ES-I3 (cell line): ENCODE measurements at regions not wholly inside any gene's neighbourhood (a gene's known extent, or its start where the extent isn't known, plus 50 kb on each side); places are given as distances from the start of the nearest gene placed in this dataset.
A peak's percentile ranks its signal among the peaks of the same experiment; 100 is the strongest.
"Not testable (repeated sequence)": the region's sequence is repeated elsewhere in the genome, so short reads cannot be mapped to it uniquely, and the experiment has no call there.

Experiments used
- H3K36me3 ChIP-seq: 2 replicates; pipeline ENCODE4 v1.6.1; 2013; ENCODE audit warnings: mild to moderate bottlenecking, low read length, control low read depth, moderate library complexity; ENCODE audit not compliant: insufficient read depth
- H3K4me1 ChIP-seq: 2 replicates; pipeline ENCODE4 v1.6.1; 2013; ENCODE audit warnings: mild to moderate bottlenecking, control low read depth, low read length; ENCODE audit not compliant: insufficient read depth
- H3K9ac ChIP-seq: 2 replicates; pipeline ENCODE4 v1.6.1; 2013; ENCODE audit warnings: low read depth, mild to moderate bottlenecking, low read length, moderate library complexity
- H3K9me3 ChIP-seq: 2 replicates; pipeline ENCODE4 v1.6.1; 2013; ENCODE audit warnings: mild to moderate bottlenecking, low read length, moderate library complexity; ENCODE audit not compliant: control insufficient read depth, insufficient read depth

DNA sequence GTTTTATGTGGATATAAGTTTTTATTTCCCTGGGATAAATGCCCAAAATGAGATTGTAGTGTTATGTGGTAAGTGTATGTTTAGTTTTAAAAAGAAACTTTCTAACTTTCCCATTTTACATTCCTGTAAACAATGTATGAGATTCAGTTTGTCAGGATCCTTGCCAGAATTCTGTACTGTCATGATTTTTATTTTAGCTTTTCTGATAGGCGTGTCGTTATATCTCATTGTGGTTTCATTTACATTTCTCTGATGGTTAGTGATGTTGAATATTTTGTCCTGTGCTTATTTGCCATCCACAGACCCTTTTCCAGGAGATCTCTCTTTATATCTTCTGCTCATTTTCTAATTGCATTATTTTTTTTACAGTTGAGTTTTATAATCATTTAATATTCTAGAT lies 245.6 kb upstream of the CDH2 start:
- Histone ChIP-seq H3K36me3 (no peaks in the 10 kb centered on the region), H3K9ac (peak overlapping the region; percentile 40), H3K9me3 (peaks cover 12% of the 10 kb centered on the region), H3K4me1 (no peaks in the 10 kb centered on the region)

DNA sequence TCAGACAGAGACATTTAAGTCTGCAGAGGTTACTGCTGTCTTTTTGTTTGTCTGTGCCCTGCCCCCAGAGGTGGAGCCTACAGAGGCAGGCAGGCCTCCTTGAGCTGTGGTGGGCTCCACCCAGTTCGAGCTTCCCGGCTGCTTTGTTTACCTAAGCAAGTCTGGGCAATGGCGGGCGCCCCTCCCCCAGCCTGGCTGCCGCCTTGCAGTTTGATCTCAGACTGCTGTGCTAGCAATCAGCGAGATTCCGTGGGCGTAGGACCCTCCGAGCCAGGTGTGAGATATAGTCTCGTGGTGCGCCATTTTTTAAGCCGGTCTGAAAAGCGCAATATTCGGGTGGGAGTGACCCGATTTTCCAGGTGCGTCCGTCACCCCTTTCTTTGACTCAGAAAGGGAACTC lies 245.0 kb upstream of the CDH2 start:
- H3K36me3 ChIP-seq, H3K9ac ChIP-seq, H3K4me1 ChIP-seq: not testable (repeated sequence)
- peaks cover 11% of the 10 kb centered on the region for H3K9me3 ChIP-seq

DNA sequence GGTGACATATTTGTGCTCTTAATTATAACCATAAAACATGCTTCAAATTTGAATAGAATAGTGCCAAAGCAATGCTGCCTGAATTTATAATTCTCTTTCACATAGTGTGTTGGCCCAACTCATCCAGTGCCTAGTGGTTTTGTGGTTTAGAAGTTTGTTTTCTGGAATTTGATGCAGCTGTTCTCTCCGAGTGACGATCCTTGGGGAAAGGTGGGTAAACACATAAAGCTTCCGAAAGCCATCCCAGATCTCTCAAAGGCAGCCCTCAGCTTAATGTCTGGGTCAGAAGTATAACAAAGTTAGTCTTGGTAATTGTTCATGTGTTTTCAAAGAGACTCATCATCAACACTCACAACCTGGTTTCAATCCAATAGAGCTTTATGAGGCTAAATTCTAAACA lies 235.6 kb upstream of the CDH2 start:
- Histone ChIP-seq H3K36me3 (no peaks in the 10 kb centered on the region), H3K9ac (no peak overlapping the region), H3K9me3 (no peaks in the 10 kb centered on the region), H3K4me1 (no peaks in the 10 kb centered on the region)

DNA sequence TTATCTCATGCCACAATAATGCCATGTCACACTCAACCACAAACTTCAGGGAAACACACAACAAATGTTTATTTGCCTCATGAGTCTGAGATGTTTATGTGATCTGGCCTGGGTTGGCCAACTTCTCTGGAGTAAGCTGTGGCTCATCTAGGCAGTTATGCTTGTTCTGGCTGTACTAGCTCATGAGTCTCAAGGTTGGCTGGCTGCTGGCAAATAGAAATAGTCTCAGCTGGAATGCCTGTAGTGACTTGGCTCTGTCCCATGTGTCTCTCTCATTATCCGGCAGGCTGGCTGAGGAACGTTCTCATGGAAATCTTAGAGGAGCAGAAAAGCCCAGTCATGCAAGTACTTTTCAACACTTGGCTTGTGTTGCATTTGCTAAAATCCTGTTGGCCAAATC lies 234.9 kb upstream of the CDH2 start:
- no peaks in the 10 kb centered on the region for H3K9me3 ChIP-seq
- no peaks in the 10 kb centered on the region for H3K36me3 ChIP-seq
- no peaks in the 10 kb centered on the region for H3K4me1 ChIP-seq
- H3K9ac ChIP-seq, result no peak overlapping the region

DNA sequence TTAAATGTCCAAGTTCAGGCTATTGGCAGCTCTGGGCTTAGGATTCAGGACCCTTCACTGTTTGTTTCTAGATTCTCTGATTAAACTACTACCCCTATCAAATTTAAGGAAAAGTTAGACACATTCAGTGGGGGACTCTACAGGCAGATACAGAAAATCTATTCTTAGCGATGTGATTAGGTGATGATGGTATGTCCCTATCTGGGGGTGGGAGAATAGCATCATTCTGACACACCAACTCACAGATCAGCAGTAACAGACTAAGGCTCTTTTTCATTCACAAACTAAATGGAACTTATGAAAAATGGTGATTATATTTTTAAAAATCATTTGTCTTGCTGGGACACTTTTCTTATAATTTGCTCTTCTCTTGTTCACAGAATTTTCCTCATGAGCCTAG lies 232.9 kb upstream of the CDH2 start:
- H3K4me1 ChIP-seq, result no peaks in the 10 kb centered on the region
- H3K9ac ChIP-seq, result no peak overlapping the region
- H3K36me3 ChIP-seq, result no peaks in the 10 kb centered on the region
- no peaks in the 10 kb centered on the region for H3K9me3 ChIP-seq

DNA sequence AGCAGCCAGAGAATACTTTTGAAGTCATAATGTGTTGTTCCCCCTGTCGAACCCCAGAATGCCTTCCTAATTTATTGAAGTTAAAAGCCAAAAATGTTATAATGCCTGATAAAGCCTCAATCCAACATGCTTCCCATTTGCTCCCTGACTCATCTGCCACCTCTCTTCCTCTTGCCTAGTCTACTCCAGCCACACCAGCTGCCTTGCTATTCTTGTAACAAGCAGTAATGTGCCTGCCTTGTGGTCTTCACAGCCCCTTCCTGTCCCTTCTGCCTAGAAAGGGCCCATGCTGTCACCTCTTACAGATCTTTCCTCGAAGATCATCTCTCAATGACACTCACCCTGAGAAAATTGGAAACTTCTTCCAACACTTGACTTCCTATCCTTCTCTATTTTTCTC lies 231.6 kb upstream of the CDH2 start:
- Histone ChIP-seq H3K9ac (no peak overlapping the region), H3K9me3 (no peaks in the 10 kb centered on the region), H3K36me3 (no peaks in the 10 kb centered on the region), H3K4me1 (no peaks in the 10 kb centered on the region)

DNA sequence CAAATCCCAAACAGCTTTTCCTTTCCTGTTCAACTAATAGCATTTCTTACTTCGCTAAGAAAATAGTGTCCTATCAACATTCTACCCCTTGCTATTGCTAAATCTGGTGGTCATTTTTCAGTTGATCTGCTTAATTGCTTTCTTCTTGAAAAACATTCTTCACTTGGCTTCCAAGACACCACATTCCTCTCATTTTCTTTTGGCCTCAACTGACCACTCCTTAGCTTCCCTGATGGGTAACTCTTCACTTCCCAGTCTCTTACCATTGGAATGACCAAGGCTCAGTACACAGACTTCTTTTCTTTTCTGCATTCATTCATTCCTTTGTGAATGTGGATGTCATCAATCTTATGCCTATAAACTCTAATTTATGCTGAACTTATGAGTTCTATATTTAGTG lies 230.8 kb upstream of the CDH2 start:
- H3K4me1 ChIP-seq, result no peaks in the 10 kb centered on the region
- no peaks in the 10 kb centered on the region for H3K9me3 ChIP-seq
- no peak overlapping the region for H3K9ac ChIP-seq
- no peaks in the 10 kb centered on the region for H3K36me3 ChIP-seq

DNA sequence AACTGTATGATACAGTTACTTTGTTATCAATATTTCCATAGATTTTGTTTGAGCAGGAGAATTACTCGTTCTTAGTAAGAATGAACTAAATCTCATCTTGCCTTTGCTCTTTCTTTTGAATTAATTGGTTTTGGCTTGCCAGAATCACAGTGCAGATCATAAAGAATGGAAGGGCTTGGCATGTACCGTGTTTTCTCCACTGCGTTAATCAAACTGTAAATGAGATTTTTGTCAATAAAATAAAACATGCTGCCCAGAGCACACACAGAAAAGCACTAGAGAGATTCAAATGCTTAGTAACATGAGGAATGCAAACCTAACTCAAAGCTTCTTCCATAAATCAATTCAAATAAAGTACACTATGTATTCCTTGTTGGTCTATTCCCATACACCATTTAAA lies 229.6 kb upstream of the CDH2 start:
- H3K9ac ChIP-seq, result no peak overlapping the region
- no peaks in the 10 kb centered on the region for H3K9me3 ChIP-seq
- no peaks in the 10 kb centered on the region for H3K36me3 ChIP-seq
- H3K4me1 ChIP-seq, result no peaks in the 10 kb centered on the region

DNA sequence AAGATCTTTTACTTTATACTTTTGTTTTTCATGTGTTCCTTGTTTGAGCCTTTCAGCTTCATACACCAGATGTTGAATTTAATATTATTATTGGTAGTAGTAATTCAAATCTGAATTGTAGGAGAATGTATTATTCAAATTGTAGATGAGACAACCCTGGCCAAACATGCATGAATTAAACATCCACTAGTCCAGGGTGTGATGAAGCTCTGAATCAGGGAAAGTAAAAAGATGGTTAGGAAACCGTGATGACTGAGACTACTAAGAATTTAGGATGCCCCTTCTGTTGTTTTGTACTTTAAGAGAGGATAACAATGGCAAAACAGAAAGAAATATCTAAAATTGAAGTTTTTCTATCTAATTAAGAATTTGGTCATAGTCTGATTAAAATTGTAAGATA lies 227.8 kb upstream of the CDH2 start:
- Histone ChIP-seq H3K4me1 (no peaks in the 10 kb centered on the region), H3K9ac (no peak overlapping the region), H3K36me3 (no peaks in the 10 kb centered on the region), H3K9me3 (no peaks in the 10 kb centered on the region)

DNA sequence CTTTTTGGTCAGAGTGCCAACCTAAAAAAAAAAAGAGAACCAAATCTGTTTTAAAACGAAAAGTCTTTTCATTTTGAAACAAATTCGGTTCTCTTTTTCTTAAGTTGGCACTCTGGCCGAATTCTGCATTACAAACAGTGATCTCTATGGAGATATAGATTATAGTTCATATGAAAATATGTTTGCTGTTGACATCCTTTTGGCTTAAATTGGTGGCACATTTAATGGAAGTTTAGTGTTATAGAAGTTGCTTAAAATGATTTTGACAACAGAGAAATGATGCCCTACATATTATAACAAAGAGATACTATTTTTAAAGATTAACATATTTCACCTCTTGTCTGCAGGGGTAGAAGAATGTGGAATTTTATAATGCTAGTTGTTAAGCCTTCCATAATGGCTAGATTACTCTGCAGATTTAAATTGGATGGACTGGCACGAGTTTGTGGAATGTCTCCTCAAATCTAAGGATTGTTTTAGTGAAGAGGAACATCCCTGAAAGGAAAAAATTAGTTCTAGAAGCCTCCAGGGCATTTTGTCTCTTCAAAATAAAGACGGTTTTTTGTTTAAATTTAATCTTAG lies 222.9 kb upstream of the CDH2 start:
- no peaks in the 10 kb centered on the region for H3K36me3 ChIP-seq
- H3K9me3 ChIP-seq, result no peaks in the 10 kb centered on the region
- H3K9ac ChIP-seq, result no peak overlapping the region
- no peaks in the 10 kb centered on the region for H3K4me1 ChIP-seq

DNA sequence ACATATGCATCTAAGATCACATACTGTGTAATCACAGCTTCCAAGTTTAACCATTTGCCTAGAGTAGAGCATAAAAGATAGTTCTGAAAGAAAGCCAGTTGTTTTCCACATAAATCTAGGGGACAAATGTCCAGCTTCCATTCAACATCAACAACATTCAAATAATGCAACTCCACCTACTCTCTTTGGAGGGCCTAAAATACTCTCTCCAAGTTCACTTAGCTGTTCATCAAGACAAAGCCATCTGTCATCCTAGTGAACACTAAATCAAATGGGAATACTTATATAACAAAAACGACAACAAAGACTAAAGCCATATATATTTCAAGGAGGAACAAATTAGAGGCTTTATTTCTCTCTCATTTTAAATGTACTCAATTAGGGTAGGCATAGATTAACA lies 221.5 kb upstream of the CDH2 start:
- Histone ChIP-seq H3K36me3 (no peaks in the 10 kb centered on the region), H3K4me1 (no peaks in the 10 kb centered on the region), H3K9ac (no peak overlapping the region), H3K9me3 (no peaks in the 10 kb centered on the region)

DNA sequence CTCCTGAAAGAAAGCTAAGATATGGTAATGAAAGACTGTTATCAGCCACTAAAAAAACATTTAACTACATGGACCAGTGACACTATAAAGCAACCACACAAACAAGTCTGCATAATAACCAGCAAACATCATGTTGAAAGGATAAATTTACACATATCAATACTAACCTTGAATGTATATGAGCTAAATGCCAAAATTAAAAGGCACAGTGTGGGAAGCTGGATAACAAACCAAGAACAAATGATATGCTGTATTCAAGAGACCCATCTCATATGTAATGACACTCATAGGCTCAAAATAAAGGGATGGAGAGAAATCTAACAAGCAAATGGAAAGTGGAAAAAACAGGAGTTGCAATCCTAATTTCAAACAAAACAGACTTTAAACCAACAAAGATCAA lies 213.1 kb upstream of the CDH2 start:
- Histone ChIP-seq H3K36me3 (no peaks in the 10 kb centered on the region), H3K9me3 (no peaks in the 10 kb centered on the region; the same call in 1 of the 2 replicates), H3K4me1 (no peaks in the 10 kb centered on the region), H3K9ac (no peak overlapping the region)

DNA sequence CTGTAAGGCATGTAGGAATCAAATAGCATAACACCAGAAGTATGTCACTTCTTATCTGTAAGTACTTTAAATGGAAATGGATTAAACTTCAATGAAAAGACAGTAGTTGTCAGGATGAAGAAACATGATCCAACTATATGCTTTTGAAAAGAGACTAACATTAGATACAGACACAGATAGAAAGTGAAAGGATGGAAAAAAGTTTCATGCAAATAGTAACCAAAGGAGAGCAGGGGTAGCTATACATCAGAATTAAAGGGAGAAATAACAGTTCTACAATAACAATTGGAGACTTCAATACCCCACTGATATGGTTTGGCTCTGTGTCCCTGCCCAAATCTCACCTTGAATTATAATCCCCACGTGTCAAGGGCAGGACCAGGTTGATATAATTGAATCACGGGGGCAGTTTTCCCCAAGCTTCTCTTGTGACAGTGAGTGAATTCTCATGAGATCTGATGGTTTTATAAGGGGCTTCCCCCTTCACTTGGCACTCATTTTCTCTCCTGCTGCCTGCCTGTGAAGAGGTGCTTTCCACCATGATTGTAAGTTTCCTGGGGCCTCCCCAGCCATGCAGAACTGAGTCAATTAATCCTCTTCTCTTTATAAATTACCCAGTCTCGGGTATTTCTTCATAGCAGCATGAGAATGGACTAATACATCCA lies 205.4 kb upstream of the CDH2 start:
- H3K9me3 ChIP-seq, result no peaks in the 10 kb centered on the region
- no peaks in the 10 kb centered on the region for H3K36me3 ChIP-seq
- H3K9ac ChIP-seq, result no peak overlapping the region
- H3K4me1 ChIP-seq, result no peaks in the 10 kb centered on the region

DNA sequence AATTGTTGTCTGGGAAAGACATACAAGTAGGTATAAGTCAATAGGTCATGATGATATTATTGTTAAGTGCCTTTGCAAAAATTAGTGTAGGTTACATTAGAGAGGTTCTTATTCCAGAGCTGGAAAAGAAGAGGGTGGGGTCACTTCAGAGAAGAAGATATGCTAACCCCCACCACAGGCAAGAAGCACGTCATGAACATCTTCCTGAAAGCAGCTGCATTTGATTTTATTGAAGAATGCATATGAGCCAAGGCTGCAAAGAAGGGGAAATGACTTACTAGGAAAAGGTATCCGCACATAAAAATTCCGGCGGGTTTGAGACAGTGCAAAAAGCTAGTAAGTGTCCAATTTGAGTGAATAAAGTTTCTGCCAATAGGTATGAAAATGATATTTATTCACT lies 195.3 kb upstream of the CDH2 start:
- H3K9me3 ChIP-seq, result no peaks in the 10 kb centered on the region

DNA sequence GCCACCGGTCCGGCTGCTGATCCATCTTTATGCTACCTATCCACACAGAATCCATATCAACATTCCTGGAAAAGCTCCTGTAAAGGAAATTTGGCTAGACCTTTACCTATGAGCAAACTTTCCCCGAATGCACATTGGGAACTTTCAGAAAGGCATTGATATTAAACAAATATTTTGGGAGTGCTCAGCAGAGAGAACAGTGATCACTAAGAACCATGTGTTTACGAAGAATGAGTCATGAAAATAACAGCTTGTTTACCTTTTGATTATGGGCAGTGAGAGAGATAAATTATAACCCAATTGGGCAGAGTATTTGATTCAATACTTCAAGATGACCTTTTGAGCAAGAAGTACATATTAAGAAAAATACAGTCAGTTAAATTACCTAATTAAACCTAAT lies 189.7 kb upstream of the CDH2 start:
- H3K9ac ChIP-seq, result no peak overlapping the region
- H3K36me3 ChIP-seq, result no peaks in the 10 kb centered on the region
- no peaks in the 10 kb centered on the region for H3K9me3 ChIP-seq
- no peaks in the 10 kb centered on the region for H3K4me1 ChIP-seq

More for the DNA sequence above, 195.3 kb upstream of the CDH2 start:
- H3K4me1 ChIP-seq, result no peaks in the 10 kb centered on the region
- no peak overlapping the region for H3K9ac ChIP-seq
- no peaks in the 10 kb centered on the region for H3K36me3 ChIP-seq
